HUES6 (cell line): ENCODE measurements at regions not wholly inside any gene's neighbourhood (a gene's known extent, or its start where the extent isn't known, plus 50 kb on each side); places are given as distances from the start of the nearest gene placed in this dataset.
"Not testable (repeated sequence)": the region's sequence is repeated elsewhere in the genome, so short reads cannot be mapped to it uniquely, and the experiment has no call there.

Experiments used
- H3K27ac ChIP-seq: 2 replicates; pipeline ENCODE4 v1.7.0; 2013; ENCODE audit warnings: low read depth, mild to moderate bottlenecking, low read length, inconsistent platforms
- H3K27me3 ChIP-seq: 2 replicates; pipeline ENCODE4 v1.6.1; 2013; ENCODE audit warnings: low read length; ENCODE audit not compliant: control insufficient read depth, insufficient read depth
- H3K36me3 ChIP-seq: 2 replicates; pipeline ENCODE4 v1.6.1; 2013; ENCODE audit warnings: low read length; ENCODE audit not compliant: control insufficient read depth, insufficient read depth
- H3K4me1 ChIP-seq: 2 replicates; pipeline ENCODE4 v1.6.1; 2013; ENCODE audit warnings: low read length; ENCODE audit not compliant: control insufficient read depth, insufficient read depth
- H3K4me3 ChIP-seq: 2 replicates; pipeline ENCODE4 v1.5.1; 2013; ENCODE audit warnings: low read depth, low read length
- H3K9ac ChIP-seq: one replicate; pipeline ENCODE4 v1.6.1; 2013; ENCODE audit warnings: mild to moderate bottlenecking, low read length
- H3K9me3 ChIP-seq: 2 replicates; pipeline ENCODE4 v1.6.1; 2013; ENCODE audit warnings: low read depth, low read length; ENCODE audit not compliant: control insufficient read depth, insufficient read depth

- Histone ChIP-seq H3K4me1 (no peaks in the 10 kb centered on the region), H3K9ac (no peak overlapping the region), H3K27ac (no peak overlapping the region), H3K27me3 (no peaks in the 10 kb centered on the region), H3K36me3 (no peaks in the 10 kb centered on the region), H3K9me3 (no peaks in the 10 kb centered on the region), H3K4me3 (no peak overlapping the region)
Observed at GRCh38 chr7:119232091-119232490, 1007.6 kb downstream of the ANKRD7 start.

- H3K27me3 ChIP-seq, result no peaks in the 10 kb centered on the region
- H3K9me3 ChIP-seq, result no peaks in the 10 kb centered on the region
- H3K4me3 ChIP-seq, result no peak overlapping the region
- no peak overlapping the region for H3K9ac ChIP-seq
- H3K4me1 ChIP-seq, result no peaks in the 10 kb centered on the region
- no peaks in the 10 kb centered on the region for H3K36me3 ChIP-seq
- no peak overlapping the region for H3K27ac ChIP-seq
Observed at GRCh38 chr7:119233015-119233414, 1008.5 kb downstream of the ANKRD7 start.

GRCh38 chr7:119252962-119253361 is 1020.0 kb upstream of the KCND2 start:
- Histone ChIP-seq H3K27ac (no peak overlapping the region), H3K36me3 (no peaks in the 10 kb centered on the region), H3K4me3 (no peak overlapping the region), H3K9me3 (no peaks in the 10 kb centered on the region), H3K27me3 (no peaks in the 10 kb centered on the region), H3K9ac (no peak overlapping the region), H3K4me1 (no peaks in the 10 kb centered on the region)

GRCh38 chr7:119254742-119255141 is 1018.2 kb upstream of the KCND2 start:
- no peaks in the 10 kb centered on the region for H3K9me3 ChIP-seq
- H3K9ac ChIP-seq, result no peak overlapping the region
- no peak overlapping the region for H3K27ac ChIP-seq
- no peaks in the 10 kb centered on the region for H3K27me3 ChIP-seq
- no peaks in the 10 kb centered on the region for H3K4me1 ChIP-seq
- no peaks in the 10 kb centered on the region for H3K36me3 ChIP-seq
- no peak overlapping the region for H3K4me3 ChIP-seq

GRCh38 chr7:119256001-119256400 is 1017.0 kb upstream of the KCND2 start:
- Histone ChIP-seq H3K36me3 (no peaks in the 10 kb centered on the region), H3K4me1 (no peaks in the 10 kb centered on the region), H3K27ac (no peak overlapping the region)

GRCh38 chr7:119256446-119257131 is 1016.4 kb upstream of the KCND2 start:
- Histone ChIP-seq H3K27ac (no peak overlapping the region), H3K9ac (no peak overlapping the region), H3K4me1 (no peaks in the 10 kb centered on the region), H3K27me3 (no peaks in the 10 kb centered on the region), H3K36me3 (no peaks in the 10 kb centered on the region), H3K4me3 (no peak overlapping the region), H3K9me3 (no peaks in the 10 kb centered on the region)

More at GRCh38 chr7:119256001-119256400, 1017.0 kb upstream of the KCND2 start:
- no peak overlapping the region for H3K9ac ChIP-seq
- H3K4me3 ChIP-seq, result no peak overlapping the region
- no peaks in the 10 kb centered on the region for H3K27me3 ChIP-seq
- no peaks in the 10 kb centered on the region for H3K9me3 ChIP-seq

GRCh38 chr7:119266790-119267189 is 1006.2 kb upstream of the KCND2 start:
- H3K36me3 ChIP-seq, H3K9ac ChIP-seq, H3K9me3 ChIP-seq, H3K27ac ChIP-seq, H3K4me1 ChIP-seq, H3K27me3 ChIP-seq, H3K4me3 ChIP-seq: not testable (repeated sequence)

- Histone ChIP-seq H3K36me3 (no peaks in the 10 kb centered on the region), H3K9me3 (no peaks in the 10 kb centered on the region), H3K4me3 (no peak overlapping the region), H3K9ac (no peak overlapping the region), H3K4me1 (no peaks in the 10 kb centered on the region; the same call in 1 of the 2 replicates), H3K27me3 (no peaks in the 10 kb centered on the region), H3K27ac (no peak overlapping the region)
Observed at GRCh38 chr7:119270045-119270464, 1002.9 kb upstream of the KCND2 start.

- no peaks in the 10 kb centered on the region for H3K27me3 ChIP-seq
- no peaks in the 10 kb centered on the region for H3K9me3 ChIP-seq
- H3K4me3 ChIP-seq, result no peak overlapping the region
- H3K9ac ChIP-seq, result no peak overlapping the region
- no peaks in the 10 kb centered on the region; the same call in 1 of the 2 replicates for H3K4me1 ChIP-seq
- H3K36me3 ChIP-seq, result no peaks in the 10 kb centered on the region
- H3K27ac ChIP-seq, result no peak overlapping the region
Observed at GRCh38 chr7:119270644-119271043, 1002.3 kb upstream of the KCND2 start.

GRCh38 chr7:119271147-119271779 is 1001.7 kb upstream of the KCND2 start:
- H3K9ac ChIP-seq, result no peak overlapping the region
- no peaks in the 10 kb centered on the region for H3K27me3 ChIP-seq

GRCh38 chr7:119281181-119281846 is 991.7 kb upstream of the KCND2 start:
- Histone ChIP-seq H3K9me3 (no peaks in the 10 kb centered on the region), H3K27ac (no peak overlapping the region), H3K36me3 (no peaks in the 10 kb centered on the region), H3K4me3 (no peak overlapping the region), H3K4me1 (0 out of 2 replicates have a peak, but pooled peaks cover 5% of the 10 kb centered on the region), H3K9ac (no peak overlapping the region), H3K27me3 (no peaks in the 10 kb centered on the region)

More at GRCh38 chr7:119271147-119271779, 1001.7 kb upstream of the KCND2 start:
- Histone ChIP-seq H3K9me3 (no peaks in the 10 kb centered on the region), H3K36me3 (no peaks in the 10 kb centered on the region), H3K27ac (no peak overlapping the region), H3K4me3 (no peak overlapping the region), H3K4me1 (no peaks in the 10 kb centered on the region; the same call in 1 of the 2 replicates)
